Brain microvascular endothelial cell (primary cell): ENCODE measurements at regions not wholly inside any gene's neighbourhood (a gene's known extent, or its start where the extent isn't known, plus 50 kb on each side); places are given as distances from the start of the nearest gene placed in this dataset.

Experiments used
- DNase-seq: peaks from one replicate; pipeline ENCODE4 v3.0.0-alpha.2; 2020
- H3K27ac ChIP-seq: fragments of 250-450 bp; sonication (Bioruptor Pico); 2 replicates; pipeline ENCODE4 v1.5.1; 2020; ENCODE audit warnings: mild to moderate bottlenecking, moderate library complexity
- H3K27me3 ChIP-seq: fragments of 250-450 bp; sonication (Bioruptor Pico); replicated peaks from 2 replicates; pipeline ENCODE4 v1.5.1; 2020; ENCODE audit warnings: mild to moderate bottlenecking
- H3K36me3 ChIP-seq: fragments of 250-450 bp; sonication (Bioruptor Pico); replicated peaks from 2 replicates; pipeline ENCODE4 v1.5.1; 2020; ENCODE audit warnings: mild to moderate bottlenecking
- H3K4me3 ChIP-seq: 2 replicates; pipeline ENCODE4 v1.5.1; 2011; ENCODE audit warnings: low read depth, mild to moderate bottlenecking, control low read depth, low read length, moderate library complexity
- CTCF ChIP-seq: IDR thresholded peaks from 2 replicates; pipeline ENCODE4 v1.5.1; 2011; ENCODE audit warnings: low read depth, mild to moderate bottlenecking, moderate library complexity, low read length, control low read depth, inconsistent platforms; ENCODE audit errors: missing control alignments
- in situ Hi-C: cut with HindIII; loops from 2 replicates; pipeline ENCODE4 v1.10.0; 2017; ENCODE audit warnings: low sequenced_read_pairs, low pct_ligation_motif_present

DNA sequence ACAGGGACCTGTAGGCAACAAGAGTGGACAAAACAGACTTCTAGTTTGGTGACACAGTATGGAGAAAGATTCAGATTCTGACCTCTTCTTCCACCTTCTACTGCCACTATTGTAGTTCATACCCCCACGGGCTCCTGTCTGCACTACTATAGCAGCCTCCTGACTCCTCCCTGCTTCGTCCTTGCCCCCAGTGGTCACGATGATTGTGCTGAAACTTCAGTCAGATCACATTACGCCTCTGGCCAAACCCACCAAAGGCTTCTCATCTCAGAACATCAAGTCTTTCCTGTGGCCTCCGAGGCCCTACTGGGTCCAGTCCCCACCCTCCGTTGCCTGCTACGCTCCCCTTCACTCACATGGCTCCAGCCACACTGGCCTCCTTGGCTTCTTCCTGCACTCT is 147.6 kb downstream of the CYP26B1 start:
- Histone ChIP-seq H3K36me3 (no peaks in the 10 kb centered on the region), H3K27me3 (no peaks in the 10 kb centered on the region), H3K27ac (no peak overlapping the region), H3K4me3 (no peak overlapping the region)
- no peak for TF ChIP-seq CTCF
- DNase-seq: no peak
- in situ Hi-C loops: no loop called here

- no peak overlapping the region for H3K27ac ChIP-seq
- H3K36me3 ChIP-seq: no peaks in the 10 kb centered on the region
- in situ Hi-C loops: no loop called here
- no peak for TF ChIP-seq CTCF
- no peak overlapping the region for H3K4me3 ChIP-seq
- DNase-seq: no peak
- H3K27me3 ChIP-seq: no peaks in the 10 kb centered on the region
Observed at GRCh38 chr2:71999580-71999979, 148.1 kb downstream of the CYP26B1 start.

DNA sequence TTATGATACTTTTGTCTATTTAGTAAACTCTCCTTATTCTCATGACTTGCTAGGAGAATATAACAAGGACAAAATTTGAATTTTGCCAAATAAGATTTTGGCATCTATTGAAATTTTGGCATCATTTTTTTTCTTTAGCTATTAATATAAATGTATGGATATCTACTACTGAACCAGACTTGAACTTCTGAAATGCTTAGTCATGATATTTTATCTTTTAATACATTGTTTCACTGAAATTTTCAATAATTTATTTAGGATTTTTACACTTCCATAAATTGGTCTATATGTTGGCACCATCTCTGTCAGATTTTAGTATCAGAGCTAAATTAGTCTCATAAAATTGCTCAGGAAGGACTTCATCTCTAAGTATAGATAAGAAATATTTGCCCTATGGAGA is 149.8 kb downstream of the CYP26B1 start:
- Histone ChIP-seq H3K27ac (no peak overlapping the region), H3K36me3 (no peaks in the 10 kb centered on the region), H3K27me3 (no peaks in the 10 kb centered on the region), H3K4me3 (no peak overlapping the region)
- in situ Hi-C loops: no loop called here
- no peak for TF ChIP-seq CTCF
- DNase-seq: no peak

GRCh38 chr2:71995067-71995665 is 152.5 kb downstream of the CYP26B1 start:
- in situ Hi-C loops: no loop called here
- peak; percentile 7 for DNase-seq
- Histone ChIP-seq H3K36me3 (no peaks in the 10 kb centered on the region), H3K27ac (no peak overlapping the region), H3K27me3 (no peaks in the 10 kb centered on the region), H3K4me3 (no peak overlapping the region)
- TF ChIP-seq CTCF: peak; percentile 40

DNA sequence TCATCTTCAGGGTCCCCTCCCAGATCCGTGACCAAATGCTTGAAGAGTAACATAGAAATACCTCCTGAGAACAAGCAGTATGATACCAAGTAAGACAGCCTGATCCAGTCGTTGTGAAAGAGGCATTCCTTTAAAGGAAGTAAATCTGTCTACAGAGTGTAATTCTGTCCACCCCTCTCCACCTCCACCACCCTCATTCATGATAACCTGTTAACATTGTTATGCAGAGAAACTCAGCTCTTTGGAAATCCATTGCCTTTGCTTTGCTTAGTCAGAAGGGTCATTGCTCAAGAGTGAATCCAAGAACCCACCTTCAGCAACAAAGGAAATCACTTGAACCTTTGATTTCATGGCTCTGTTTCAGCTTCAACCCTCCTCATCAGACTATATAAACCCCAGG is 155.6 kb downstream of the CYP26B1 start:
- in situ Hi-C loops: no loop called here
- no peak for TF ChIP-seq CTCF
- Histone ChIP-seq H3K27me3 (no peaks in the 10 kb centered on the region), H3K27ac (no peak overlapping the region), H3K36me3 (no peaks in the 10 kb centered on the region), H3K4me3 (no peak overlapping the region)
- no peak for DNase-seq

- no peak overlapping the region for H3K27ac ChIP-seq
- no peaks in the 10 kb centered on the region for H3K27me3 ChIP-seq
Observed at GRCh38 chr2:71991397-71991796, 156.3 kb downstream of the CYP26B1 start.

More at GRCh38 chr2:71991397-71991796, 156.3 kb downstream of the CYP26B1 start:
- no peak overlapping the region for H3K4me3 ChIP-seq
- in situ Hi-C loops: no loop called here
- TF ChIP-seq CTCF: no peak
- H3K36me3 ChIP-seq: no peaks in the 10 kb centered on the region
- DNase-seq: no peak
